ENCODE measurements at regions not wholly inside any gene's neighbourhood (a gene's known extent, or its start where the extent isn't known, plus 50 kb on each side); places are given as distances from the start of the nearest gene placed in this dataset.
A peak's percentile ranks its signal among the peaks of the same experiment; 100 is the strongest.

DNA sequence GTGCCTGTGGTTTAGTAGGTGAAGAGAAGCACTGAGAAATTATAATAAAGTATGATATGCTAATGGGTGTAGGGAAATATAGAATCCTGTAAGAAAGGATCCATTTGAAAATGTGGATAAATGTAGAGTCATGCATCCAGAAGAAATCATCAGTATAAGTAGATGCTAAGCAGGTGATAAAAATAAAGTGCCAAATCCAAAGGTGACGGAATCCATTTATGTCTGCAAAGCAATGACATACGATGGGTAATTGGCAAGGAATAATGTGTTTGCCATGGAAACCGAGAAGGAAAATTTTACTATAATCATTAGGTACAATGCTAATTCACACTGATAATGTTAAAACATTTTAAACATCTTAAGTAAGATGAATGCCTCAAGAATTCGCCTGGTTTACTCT is 163.0 kb downstream of the OPN5 start:
- TF ChIP-seq Cebpa-rat (IDR thresholded peaks at IDR 0.05): no peak
- no peaks in the 10 kb centered on the region for H3K4me1 ChIP-seq
- H3K4me3 ChIP-seq: no peak overlapping the region
- no peak overlapping the region for H3K9ac ChIP-seq
- H4K20me1 ChIP-seq: no peaks in the 10 kb centered on the region
- no peak overlapping the region for H3K4me2 ChIP-seq
- no peaks in the 10 kb centered on the region for H3K27me3 ChIP-seq
- H3K27ac ChIP-seq: no peak overlapping the region
- H3K9me3 ChIP-seq (replicated peaks in 1 of 11): no peaks in the 10 kb centered on the region
- H3K36me3 ChIP-seq: no peaks in the 10 kb centered on the region

- Histone ChIP-seq H4K20me1 (no peaks in the 10 kb centered on the region), H3K36me3 (no peaks in the 10 kb centered on the region), H3K9ac (no peak overlapping the region)
Observed at GRCh38 chr6:47938405-47938804, 156.6 kb downstream of the OPN5 start.

DNA sequence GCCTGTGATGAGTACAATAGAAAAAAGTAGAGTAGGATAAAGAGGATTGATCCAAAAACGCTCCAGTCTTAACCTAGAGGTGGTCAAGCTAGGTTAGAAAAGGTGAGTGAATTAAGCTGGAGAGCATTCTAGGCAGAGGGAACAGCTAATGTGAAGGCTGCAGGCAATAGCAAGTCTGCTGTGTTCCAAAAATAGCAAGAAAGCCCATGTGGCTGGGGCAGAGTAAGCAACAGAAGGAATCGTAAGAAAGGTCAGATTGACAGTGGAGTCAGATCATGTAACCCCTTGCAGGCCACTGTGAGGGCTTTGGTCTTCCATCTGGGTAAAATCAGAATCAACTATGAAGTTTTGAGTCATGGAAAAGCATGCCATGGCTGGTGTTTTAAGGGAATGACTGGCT is 155.0 kb downstream of the OPN5 start:
- no peak for TF ChIP-seq Cebpa-rat (IDR thresholded peaks at IDR 0.05)
- H3K9me3 ChIP-seq (replicated peaks in 1 of 11): no peaks in the 10 kb centered on the region
- H3K27me3 ChIP-seq: no peaks in the 10 kb centered on the region
- peaks cover 5 to 13% (median 10%) of the 10 kb centered on the region in 10 experiments for H3K4me1 ChIP-seq
- no peak overlapping the region for H3K9ac ChIP-seq
- no peaks in the 10 kb centered on the region for H4K20me1 ChIP-seq
- no peak overlapping the region for H3K4me3 ChIP-seq
- no peak overlapping the region for H3K27ac ChIP-seq
- H3K4me2 ChIP-seq: no peak overlapping the region
- H3K36me3 ChIP-seq: no peaks in the 10 kb centered on the region

More at GRCh38 chr6:47938405-47938804, 156.6 kb downstream of the OPN5 start:
- no peak overlapping the region for H3K4me3 ChIP-seq
- TF ChIP-seq Cebpa-rat (IDR thresholded peaks at IDR 0.05): no peak
- H3K27ac ChIP-seq: no peak overlapping the region
- peaks cover 5 to 9% (median 7%) of the 10 kb centered on the region in 10 experiments; a peak in 19 of 20 replicates for H3K4me1 ChIP-seq
- no peaks in the 10 kb centered on the region for H3K27me3 ChIP-seq
- no peaks in the 10 kb centered on the region for H3K9me3 ChIP-seq (replicated peaks in 1 of 11)
- no peak overlapping the region for H3K4me2 ChIP-seq

GRCh38 chr6:47934023-47934422 is 152.2 kb downstream of the OPN5 start:
- Histone ChIP-seq H3K9ac (no peak overlapping the region), H3K4me1 (peaks cover 5 to 16% (median 11%) of the 10 kb centered on the region in 10 experiments), H3K27me3 (no peaks in the 10 kb centered on the region), H3K9me3 (replicated peaks in 1 of 11) (no peaks in the 10 kb centered on the region), H4K20me1 (no peaks in the 10 kb centered on the region), H3K27ac (no peak overlapping the region), H3K4me2 (peak overlapping the region; percentile 39 to 75 (median 59); a peak in 21 of 22 replicates), H3K36me3 (no peaks in the 10 kb centered on the region), H3K4me3 (no peak overlapping the region)
- TF ChIP-seq Cebpa-rat (IDR thresholded peaks at IDR 0.05): no peak

DNA sequence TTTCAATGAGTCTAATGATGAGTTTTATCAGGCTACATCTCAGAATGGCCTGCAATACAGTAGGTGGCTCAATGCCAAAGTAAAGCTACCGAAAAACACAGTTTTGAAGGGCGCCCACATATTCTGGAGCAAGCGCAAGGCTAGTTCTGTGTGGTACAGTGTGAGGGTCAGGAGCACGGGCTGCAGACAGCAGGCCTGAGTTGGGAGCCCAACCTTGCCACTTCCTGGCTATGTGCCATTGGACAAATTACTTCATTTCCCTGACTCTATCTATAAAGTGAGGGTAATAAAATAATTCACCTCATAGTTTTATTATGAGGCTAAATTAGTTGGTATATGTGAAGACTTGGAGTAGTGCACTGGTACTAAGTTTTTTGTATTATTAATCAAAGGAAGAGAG is 150.7 kb downstream of the OPN5 start:
- no peak for TF ChIP-seq Cebpa-rat (IDR thresholded peaks at IDR 0.05)
- no peak overlapping the region for H3K9ac ChIP-seq
- H4K20me1 ChIP-seq: no peaks in the 10 kb centered on the region
- peaks cover 5 to 16% (median 11%) of the 10 kb centered on the region in 10 experiments for H3K4me1 ChIP-seq
- no peaks in the 10 kb centered on the region for H3K9me3 ChIP-seq (replicated peaks in 1 of 11)
- no peak overlapping the region for H3K4me3 ChIP-seq
- no peaks in the 10 kb centered on the region for H3K27me3 ChIP-seq
- H3K36me3 ChIP-seq: no peaks in the 10 kb centered on the region
- no peak overlapping the region for H3K4me2 ChIP-seq
- H3K27ac ChIP-seq: no peak overlapping the region

DNA sequence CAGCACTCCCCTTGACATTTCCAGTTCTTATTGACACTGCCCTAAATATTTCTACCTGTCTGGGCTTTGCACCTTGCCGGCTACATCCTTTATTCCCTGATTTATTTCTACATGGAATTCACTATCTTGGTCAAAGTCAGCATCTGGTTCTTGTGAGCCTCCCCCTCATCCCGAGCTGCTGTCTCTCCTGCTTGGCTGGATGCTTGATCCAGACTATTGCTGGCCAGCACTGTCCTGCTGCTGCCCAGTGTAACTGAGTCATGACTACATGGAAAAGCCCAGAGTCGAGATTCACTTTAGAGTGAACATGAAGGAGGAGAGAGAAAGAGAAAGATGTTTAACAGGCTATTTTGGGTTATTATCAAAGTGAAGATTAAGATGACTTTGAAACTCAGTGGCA is 142.2 kb downstream of the OPN5 start:
- H3K9ac ChIP-seq: no peak overlapping the region
- H3K4me2 ChIP-seq: no peak overlapping the region
- no peaks in the 10 kb centered on the region for H3K4me1 ChIP-seq
- no peak overlapping the region for H3K27ac ChIP-seq
- TF ChIP-seq Cebpa-rat (IDR thresholded peaks at IDR 0.05): no peak
- H3K4me3 ChIP-seq: no peak overlapping the region
- no peaks in the 10 kb centered on the region for H3K27me3 ChIP-seq
- no peaks in the 10 kb centered on the region for H3K36me3 ChIP-seq
- H4K20me1 ChIP-seq: no peaks in the 10 kb centered on the region
- H3K9me3 ChIP-seq (replicated peaks in 1 of 11): no peaks in the 10 kb centered on the region

- no peak overlapping the region for H3K4me2 ChIP-seq
- no peaks in the 10 kb centered on the region for H3K27me3 ChIP-seq
- no peak overlapping the region for H3K4me3 ChIP-seq
- H3K9me3 ChIP-seq (replicated peaks in 1 of 11): no peaks in the 10 kb centered on the region
- H3K27ac ChIP-seq: no peak overlapping the region
- H3K9ac ChIP-seq: no peak overlapping the region
- no peak for TF ChIP-seq Cebpa-rat (IDR thresholded peaks at IDR 0.05)
- no peaks in the 10 kb centered on the region for H3K4me1 ChIP-seq
- no peaks in the 10 kb centered on the region for H3K36me3 ChIP-seq
- no peaks in the 10 kb centered on the region for H4K20me1 ChIP-seq
Observed at GRCh38 chr6:47922391-47922790, 140.6 kb downstream of the OPN5 start.

DNA sequence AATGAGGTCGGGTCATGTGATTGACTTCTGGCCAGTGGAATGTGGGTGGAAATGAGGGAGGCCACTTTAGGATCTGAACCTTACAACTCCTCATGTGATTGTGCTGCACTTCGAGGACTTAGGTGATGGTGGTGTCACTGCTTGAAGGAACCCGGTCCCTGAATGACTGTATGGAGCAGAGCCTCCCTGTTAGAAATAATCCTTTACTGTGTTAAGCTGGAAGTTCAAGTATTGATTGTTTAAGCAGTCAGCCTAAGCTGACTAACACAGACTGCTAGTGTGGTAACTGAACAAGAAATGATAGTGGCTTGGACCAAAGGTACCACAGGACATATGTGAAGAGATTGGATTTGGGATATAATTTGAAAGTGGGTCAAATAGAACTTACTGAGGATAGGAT is 138.0 kb downstream of the OPN5 start:
- Histone ChIP-seq H4K20me1 (no peaks in the 10 kb centered on the region), H3K9ac (no peak overlapping the region), H3K4me1 (no peaks in the 10 kb centered on the region), H3K4me3 (no peak overlapping the region), H3K27me3 (no peaks in the 10 kb centered on the region), H3K9me3 (replicated peaks in 1 of 11) (no peaks in the 10 kb centered on the region), H3K27ac (no peak overlapping the region), H3K4me2 (no peak overlapping the region), H3K36me3 (no peaks in the 10 kb centered on the region)
- TF ChIP-seq Cebpa-rat (IDR thresholded peaks at IDR 0.05): no peak

- Histone ChIP-seq H3K9me3 (replicated peaks in 1 of 11) (no peaks in the 10 kb centered on the region), H3K9ac (no peak overlapping the region), H3K4me3 (no peak overlapping the region), H3K4me2 (no peak overlapping the region), H4K20me1 (no peaks in the 10 kb centered on the region), H3K27ac (no peak overlapping the region), H3K27me3 (no peaks in the 10 kb centered on the region), H3K36me3 (no peaks in the 10 kb centered on the region), H3K4me1 (no peaks in the 10 kb centered on the region)
- no peak for TF ChIP-seq Cebpa-rat (IDR thresholded peaks at IDR 0.05)
Observed at GRCh38 chr6:47917811-47918210, 136.0 kb downstream of the OPN5 start.

- Histone ChIP-seq H3K4me2 (no peak overlapping the region), H3K9me3 (replicated peaks in 1 of 11) (no peaks in the 10 kb centered on the region), H3K27ac (no peak overlapping the region), H3K27me3 (no peaks in the 10 kb centered on the region), H3K4me1 (no peaks in the 10 kb centered on the region), H3K36me3 (no peaks in the 10 kb centered on the region), H3K4me3 (no peak overlapping the region), H3K9ac (no peak overlapping the region), H4K20me1 (no peaks in the 10 kb centered on the region)
- TF ChIP-seq Cebpa-rat (IDR thresholded peaks at IDR 0.05): no peak
Observed at GRCh38 chr6:47917202-47917601, 135.4 kb downstream of the OPN5 start.

DNA sequence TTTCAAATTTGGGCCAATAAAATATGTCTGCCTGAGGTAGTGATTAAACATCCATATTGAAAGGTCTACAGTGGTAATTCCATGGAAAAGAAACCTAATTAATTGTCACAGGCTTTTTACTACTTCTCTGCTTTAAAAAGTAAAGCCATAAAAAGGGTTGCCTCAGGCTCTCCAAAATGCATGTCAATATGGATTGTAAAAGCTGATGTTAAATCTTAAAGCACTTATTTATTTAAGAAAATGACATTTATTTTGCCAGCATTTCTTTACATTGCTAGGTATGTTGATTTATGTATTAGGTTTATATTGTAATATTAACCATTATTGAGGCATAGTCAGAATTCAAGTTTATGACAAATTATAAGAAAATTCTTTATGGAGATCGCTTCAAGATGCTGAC is 133.2 kb downstream of the OPN5 start:
- Histone ChIP-seq H3K9me3 (replicated peaks in 1 of 11) (no peaks in the 10 kb centered on the region), H3K4me3 (no peak overlapping the region), H3K27me3 (no peaks in the 10 kb centered on the region), H3K4me1 (no peaks in the 10 kb centered on the region), H3K9ac (no peak overlapping the region), H4K20me1 (no peaks in the 10 kb centered on the region), H3K4me2 (no peak overlapping the region), H3K27ac (no peak overlapping the region), H3K36me3 (no peaks in the 10 kb centered on the region)
- no peak for TF ChIP-seq Cebpa-rat (IDR thresholded peaks at IDR 0.05)

Measured in BLaER1 treated with 17β-estradiol and CSF1 and Interleukin-3, amounts not matched to agents 10 nM and 100 nM (cell line).